H9 (cell line): ENCODE measurements at regions not wholly inside any gene's neighbourhood (a gene's known extent, or its start where the extent isn't known, plus 50 kb on each side); places are given as distances from the start of the nearest gene placed in this dataset.

ENCODE experiments used
- DNase-seq: peaks from one replicate; pipeline ENCODE4 v3.0.0-alpha.2; 2017
- H2AFZ ChIP-seq: one replicate; pipeline ENCODE4 v1.6.1; 2013; ENCODE audit warnings: mild to moderate bottlenecking, low read length, control low read depth, moderate library complexity
- H2AK5ac ChIP-seq: 2 replicates; pipeline ENCODE4 v1.6.1; 2013; ENCODE audit warnings: low read length, control low read depth, mixed read lengths; ENCODE audit not compliant: insufficient read length
- H2BK120ac ChIP-seq: one replicate; pipeline ENCODE4 v1.6.1; 2013; ENCODE audit warnings: low read depth, mild to moderate bottlenecking, low read length, control low read depth, inconsistent platforms; ENCODE audit not compliant: poor library complexity, severe bottlenecking
- H2BK12ac ChIP-seq: 2 replicates; pipeline ENCODE4 v1.6.1; 2013; ENCODE audit warnings: low read length, control low read depth, mixed read lengths, low read depth; ENCODE audit not compliant: insufficient read length
- H2BK15ac ChIP-seq: 2 replicates; pipeline ENCODE4 v1.6.1; 2013; ENCODE audit warnings: low read depth, low read length, control low read depth
- H2BK20ac ChIP-seq: one replicate; pipeline ENCODE4 v1.6.1; 2013; ENCODE audit warnings: low read depth, mild to moderate bottlenecking, low read length, control low read depth, inconsistent platforms; ENCODE audit not compliant: poor library complexity, severe bottlenecking
- H2BK5ac ChIP-seq: 2 replicates; pipeline ENCODE4 v1.6.1; 2013; ENCODE audit warnings: low read length, control low read depth, mixed read lengths; ENCODE audit not compliant: insufficient read length
- H3K14ac ChIP-seq: 2 replicates; pipeline ENCODE4 v1.6.1; 2013; ENCODE audit warnings: low read length, control low read depth; ENCODE audit not compliant: insufficient read depth
- H3K18ac ChIP-seq: 2 replicates; pipeline ENCODE4 v1.6.1; 2013; ENCODE audit warnings: low read depth, mild to moderate bottlenecking, mixed read lengths, low read length, control low read depth; ENCODE audit not compliant: insufficient read length
- H3K23ac ChIP-seq: 2 replicates; pipeline ENCODE4 v1.6.1; 2013; ENCODE audit warnings: low read length, control low read depth, mixed read lengths, low read depth; ENCODE audit not compliant: insufficient read length
- H3K23me2 ChIP-seq: 2 replicates; pipeline ENCODE4 v1.6.1; 2013; ENCODE audit warnings: low read depth, mild to moderate bottlenecking, mixed read lengths, low read length, control low read depth; ENCODE audit not compliant: insufficient read length, poor library complexity, severe bottlenecking
- H3K27ac ChIP-seq: 2 replicates; pipeline ENCODE4 v1.5.1; 2013; ENCODE audit warnings: low read length, control low read depth, mixed read lengths, low read depth; ENCODE audit not compliant: insufficient read length
- H3K27me3 ChIP-seq: 2 replicates; pipeline ENCODE4 v1.6.1; 2013; ENCODE audit warnings: low read length, control low read depth, inconsistent platforms; ENCODE audit not compliant: insufficient read depth
- H3K4ac ChIP-seq: 2 replicates; pipeline ENCODE4 v1.6.1; 2013; ENCODE audit warnings: low read depth, mild to moderate bottlenecking, control low read depth, inconsistent platforms, low read length, moderate library complexity
- H3K4me1 ChIP-seq: 2 replicates; pipeline ENCODE4 v1.6.1; 2013; ENCODE audit warnings: low read length, control low read depth, inconsistent platforms; ENCODE audit not compliant: insufficient read depth
- H3K4me2 ChIP-seq: 2 replicates; pipeline ENCODE4 v1.6.1; 2013; ENCODE audit warnings: low read length, control low read depth, mixed read lengths; ENCODE audit not compliant: insufficient read length, insufficient read depth
- H3K56ac ChIP-seq: 2 replicates; pipeline ENCODE4 v1.6.1; 2013; ENCODE audit warnings: low read depth, mild to moderate bottlenecking, mixed read lengths, low read length, control low read depth; ENCODE audit not compliant: insufficient read length
- H3K79me1 ChIP-seq: 2 replicates; pipeline ENCODE4 v1.6.1; 2013; ENCODE audit warnings: low read depth, mild to moderate bottlenecking, moderate library complexity, low read length, control low read depth, inconsistent platforms; ENCODE audit not compliant: insufficient read depth, poor library complexity, severe bottlenecking
- H3K79me2 ChIP-seq: 2 replicates; pipeline ENCODE4 v1.6.1; 2013; ENCODE audit warnings: low read length, control low read depth, inconsistent platforms; ENCODE audit not compliant: insufficient read depth
- H3K9ac ChIP-seq: 2 replicates; pipeline ENCODE4 v1.6.1; 2013; ENCODE audit warnings: low read length, control low read depth, mixed read lengths; ENCODE audit not compliant: insufficient read length; ENCODE audit errors: extremely low read depth
- H3K9me3 ChIP-seq: one replicate; pipeline ENCODE4 v1.6.1; 2013; ENCODE audit warnings: low read depth, low read length, inconsistent platforms; ENCODE audit not compliant: control insufficient read depth
- H3T11ph ChIP-seq: one replicate; pipeline ENCODE4 v1.6.1; 2013; ENCODE audit warnings: mild to moderate bottlenecking, low read length, control low read depth, inconsistent platforms
- H4K20me1 ChIP-seq: one replicate; pipeline ENCODE4 v1.6.1; 2013; ENCODE audit not compliant: control insufficient read depth, insufficient read length, insufficient read depth
- H4K5ac ChIP-seq: 2 replicates; pipeline ENCODE4 v1.6.1; 2013; ENCODE audit warnings: low read depth, mild to moderate bottlenecking, mixed read lengths, low read length, control low read depth; ENCODE audit not compliant: insufficient read length
- H4K8ac ChIP-seq: replicated peaks from 2 replicates; pipeline ENCODE4 v1.6.1; 2013; ENCODE audit warnings: low read length, control low read depth, mixed read lengths, low read depth; ENCODE audit not compliant: insufficient read length
- H4K91ac ChIP-seq: 2 replicates; pipeline ENCODE4 v1.6.1; 2013; ENCODE audit warnings: low read depth, mild to moderate bottlenecking, moderate library complexity, mixed read lengths, low read length, control low read depth; ENCODE audit not compliant: insufficient read length
- H3K27ac Mint-ChIP-seq, 3 experiments: 2 replicates in 2 of 3; 3 replicates in 1 of 3; pipeline ENCODE4 v1.8.0; 2020 to 2021; ENCODE audit warnings: mixed read lengths in 3 of 3, mild to moderate bottlenecking in 1 of 3, moderate library complexity in 1 of 3
- H3K27me3 Mint-ChIP-seq: 2 replicates; pipeline ENCODE4 v1.8.0; 2021; ENCODE audit warnings: low read depth, mild to moderate bottlenecking, moderate library complexity, mixed read lengths
- H3K36me3 Mint-ChIP-seq, 3 experiments: 2 replicates in 2 of 3; 3 replicates in 1 of 3; pipeline ENCODE4 v1.8.0; 2020 to 2021; ENCODE audit warnings: low read depth in 3 of 3, mixed read lengths in 3 of 3; ENCODE audit not compliant: insufficient read depth in 1 of 3
- H3K4me1 Mint-ChIP-seq, 2 experiments: 2 replicates each; pipeline ENCODE4 v1.8.0; 2020; ENCODE audit warnings: mixed read lengths in 2 of 2
- H3K4me3 Mint-ChIP-seq, 2 experiments: 2 replicates in 1 of 2; 3 replicates in 1 of 2; pipeline ENCODE4 v1.8.0; 2020 to 2021; ENCODE audit warnings: mild to moderate bottlenecking in 2 of 2, mixed read lengths in 2 of 2, moderate library complexity in 1 of 2
- H3K9me3 Mint-ChIP-seq, 2 experiments: 2 replicates in 1 of 2; 3 replicates in 1 of 2; pipeline ENCODE4 v1.8.0; 2020; ENCODE audit warnings: mild to moderate bottlenecking in 2 of 2, mixed read lengths in 2 of 2, moderate library complexity in 1 of 2
- WGBS: extraction: QIAGEN DNeasy Blood & Tissue Kit; methylation state at CpG from one replicate; pipeline ENCODE4 v1.1.7; 2013; ENCODE audit warnings: missing lambda C conversion rate, low lambda C conversion rate, mixed read lengths; ENCODE audit not compliant: insufficient read length; ENCODE audit errors: extremely low coverage; 5-methylcytosine and 5-hydroxymethylcytosine counted together
- TF ChIP-seq, protein P1 (sequence below): fragments of 200-600 bp; sonication (generic); conservative IDR thresholded peaks from 3 replicates; pipeline ENCODE4 v1.8.0; 2021; ENCODE audit warnings: antibody characterized with exemption, mild to moderate bottlenecking

DNA sequence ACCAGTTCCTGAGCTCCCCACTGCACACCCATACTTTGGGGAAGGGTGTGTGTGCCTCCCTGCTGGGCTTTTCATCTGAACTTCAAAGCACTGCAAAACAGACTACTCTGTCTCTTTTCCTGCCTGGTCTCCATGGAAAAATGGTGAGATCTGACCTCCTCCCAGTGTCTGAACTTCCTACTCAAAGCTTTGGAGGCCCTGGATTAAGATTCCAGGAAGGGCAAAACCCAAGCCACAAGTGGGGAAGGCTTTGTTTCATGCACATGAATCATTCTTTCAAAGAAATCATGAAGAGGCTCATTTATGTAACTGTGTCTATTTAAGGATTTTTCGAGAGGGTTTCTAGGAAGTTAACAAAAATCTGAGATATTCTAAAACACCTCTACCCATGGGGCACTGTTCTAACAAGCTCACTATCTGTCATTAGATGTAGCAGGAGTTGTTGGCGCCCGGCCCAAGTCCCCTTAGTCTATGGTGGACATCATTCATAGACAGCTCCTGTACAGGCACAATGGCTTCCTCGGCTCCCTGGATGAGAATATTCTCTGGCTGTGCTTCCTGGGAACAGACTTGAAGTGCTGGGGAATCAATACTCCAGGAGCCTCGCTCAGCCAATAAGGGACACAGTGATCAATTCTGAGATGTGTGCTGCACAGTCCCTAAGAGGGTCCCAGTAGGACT, 224.0 kb downstream of the KTN1 start:
- no peak overlapping the region for H3K27ac ChIP-seq
- no peak overlapping the region for H4K8ac ChIP-seq
- H3K18ac ChIP-seq: no peak overlapping the region
- H4K5ac ChIP-seq: no peak overlapping the region
- H3K56ac ChIP-seq: no peak overlapping the region
- no peaks in the 10 kb centered on the region for H3K79me1 ChIP-seq
- H2BK5ac ChIP-seq: no peak overlapping the region
- Mint-ChIP-seq H3K4me1 (peaks cover 28 to 32% of the 10 kb centered on the region in 2 experiments), H3K27ac (no peak overlapping the region), H3K27me3 (0 out of 2 replicates have a peak, but pooled peaks cover 2% of the 10 kb centered on the region), H3K36me3 (peaks cover 3 to 13% (median 8%) of the 10 kb centered on the region in 3 experiments), H3K4me3 (no peak overlapping the region), H3K9me3 (peaks cover 10% of the 10 kb centered on the region in 2 experiments)
- H3K9ac ChIP-seq: no peak overlapping the region
- H2BK20ac ChIP-seq: no peak overlapping the region
- H3K23me2 ChIP-seq: no peaks in the 10 kb centered on the region
- H3K4me1 ChIP-seq: no peaks in the 10 kb centered on the region; the same call in none of the 2 replicates
- H3K4me2 ChIP-seq: no peak overlapping the region
- H2AFZ ChIP-seq: no peak overlapping the region
- no peak overlapping the region for H2AK5ac ChIP-seq
- H2BK12ac ChIP-seq: no peak overlapping the region
- TF ChIP-seq, protein P1, sequence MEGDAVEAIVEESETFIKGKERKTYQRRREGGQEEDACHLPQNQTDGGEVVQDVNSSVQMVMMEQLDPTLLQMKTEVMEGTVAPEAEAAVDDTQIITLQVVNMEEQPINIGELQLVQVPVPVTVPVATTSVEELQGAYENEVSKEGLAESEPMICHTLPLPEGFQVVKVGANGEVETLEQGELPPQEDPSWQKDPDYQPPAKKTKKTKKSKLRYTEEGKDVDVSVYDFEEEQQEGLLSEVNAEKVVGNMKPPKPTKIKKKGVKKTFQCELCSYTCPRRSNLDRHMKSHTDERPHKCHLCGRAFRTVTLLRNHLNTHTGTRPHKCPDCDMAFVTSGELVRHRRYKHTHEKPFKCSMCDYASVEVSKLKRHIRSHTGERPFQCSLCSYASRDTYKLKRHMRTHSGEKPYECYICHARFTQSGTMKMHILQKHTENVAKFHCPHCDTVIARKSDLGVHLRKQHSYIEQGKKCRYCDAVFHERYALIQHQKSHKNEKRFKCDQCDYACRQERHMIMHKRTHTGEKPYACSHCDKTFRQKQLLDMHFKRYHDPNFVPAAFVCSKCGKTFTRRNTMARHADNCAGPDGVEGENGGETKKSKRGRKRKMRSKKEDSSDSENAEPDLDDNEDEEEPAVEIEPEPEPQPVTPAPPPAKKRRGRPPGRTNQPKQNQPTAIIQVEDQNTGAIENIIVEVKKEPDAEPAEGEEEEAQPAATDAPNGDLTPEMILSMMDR: no peak
- H3K4ac ChIP-seq: no peak overlapping the region
- no peak overlapping the region for H4K91ac ChIP-seq
- H2BK15ac ChIP-seq: no peak overlapping the region; the same call in 1 of the 2 replicates
- no peaks in the 10 kb centered on the region for H3K79me2 ChIP-seq
- H3K23ac ChIP-seq: no peak overlapping the region
- no peaks in the 10 kb centered on the region for H3K27me3 ChIP-seq
- no peak overlapping the region for H3K14ac ChIP-seq
- no peaks in the 10 kb centered on the region for H3K9me3 ChIP-seq
- no peak overlapping the region for H3T11ph ChIP-seq
- DNase-seq: no peak
- no peak overlapping the region for H2BK120ac ChIP-seq
- H4K20me1 ChIP-seq: no peaks in the 10 kb centered on the region
- no CpG with 5 or more reads among the region's 5 CpGs for WGBS
